ENCODE measurements at regions not wholly inside any gene's neighbourhood (a gene's known extent, or its start where the extent isn't known, plus 50 kb on each side); places are given as distances from the start of the nearest gene placed in this dataset.

DNA sequence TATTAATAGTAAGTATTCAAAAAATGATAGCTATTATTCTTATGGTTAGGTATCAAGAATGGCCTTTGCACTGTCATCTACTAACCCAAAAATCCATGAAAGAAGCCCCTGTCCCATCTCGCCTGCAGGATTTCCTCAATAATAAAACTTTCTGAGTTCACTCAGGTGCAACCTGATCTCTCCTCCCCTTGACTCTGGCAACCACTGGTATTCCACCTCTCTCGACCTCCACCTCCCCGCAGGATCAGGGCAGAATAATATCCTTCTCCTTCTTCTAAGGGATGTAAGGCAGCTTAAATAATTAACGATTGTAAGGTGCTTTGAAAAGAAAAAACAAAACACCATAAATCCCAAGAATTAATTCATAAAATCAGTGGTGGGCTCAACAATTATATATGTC is 359.3 kb downstream of the PLPP3 start:
- no peaks in the 10 kb centered on the region for H3K27me3 Mint-ChIP-seq (ENCODE audit: low read depth)
- no peaks in the 10 kb centered on the region for H3K4me1 Mint-ChIP-seq (ENCODE audit: low read depth)
- no peaks in the 10 kb centered on the region for H3K9me3 Mint-ChIP-seq
- H3K36me3 Mint-ChIP-seq (ENCODE audit: low read depth): no peaks in the 10 kb centered on the region
- no peak overlapping the region for H3K4me3 Mint-ChIP-seq
- H3K27ac Mint-ChIP-seq: no peak overlapping the region

DNA sequence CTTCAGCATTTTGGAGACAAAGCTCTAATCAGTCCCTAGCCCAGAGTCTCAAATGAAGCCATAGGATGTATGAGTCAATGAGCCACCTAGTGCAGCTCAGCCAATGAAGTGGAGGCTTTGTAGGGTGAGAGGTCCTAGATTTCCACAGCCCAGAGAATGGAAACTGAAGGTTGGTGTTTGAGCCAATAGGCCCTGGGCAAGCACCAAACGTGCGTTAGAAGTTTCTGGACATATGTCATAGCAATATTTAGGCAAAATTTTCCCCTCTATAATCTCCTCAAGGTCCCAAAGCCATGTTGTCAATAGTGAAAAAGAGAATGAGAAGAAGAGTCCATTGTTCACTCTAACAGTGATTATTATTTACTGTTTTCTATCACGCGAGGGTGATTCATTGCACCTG is 361.3 kb downstream of the PLPP3 start:
- H3K27me3 Mint-ChIP-seq (ENCODE audit: low read depth): no peaks in the 10 kb centered on the region
- no peak overlapping the region for H3K4me3 Mint-ChIP-seq
- H3K36me3 Mint-ChIP-seq (ENCODE audit: low read depth): no peaks in the 10 kb centered on the region
- no peak overlapping the region for H3K27ac Mint-ChIP-seq
- no peaks in the 10 kb centered on the region for H3K4me1 Mint-ChIP-seq (ENCODE audit: low read depth)
- no peaks in the 10 kb centered on the region for H3K9me3 Mint-ChIP-seq

DNA sequence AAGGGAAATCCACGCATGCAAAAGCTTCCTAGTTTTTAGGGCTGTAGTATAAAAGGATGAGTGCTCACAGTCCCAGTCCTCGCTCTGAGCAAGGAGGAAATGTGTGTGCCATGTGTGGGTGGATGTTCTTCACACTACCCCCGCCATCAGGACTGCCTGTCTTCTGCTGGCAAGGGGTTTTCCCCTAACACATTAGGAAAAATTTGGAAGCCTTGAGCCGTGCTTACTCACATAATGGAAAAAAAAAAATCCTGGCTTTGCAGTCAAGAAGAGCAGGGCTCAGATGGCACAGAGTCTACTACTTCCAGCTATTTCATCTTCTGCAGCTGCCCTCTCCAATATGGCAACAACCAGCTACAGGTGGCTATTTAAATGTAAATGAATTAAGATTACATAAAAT is 363.1 kb downstream of the PLPP3 start:
- no peak overlapping the region for H3K4me3 Mint-ChIP-seq
- H3K27me3 Mint-ChIP-seq (ENCODE audit: low read depth): no peaks in the 10 kb centered on the region
- no peak overlapping the region for H3K27ac Mint-ChIP-seq
- H3K36me3 Mint-ChIP-seq (ENCODE audit: low read depth): no peaks in the 10 kb centered on the region
- no peaks in the 10 kb centered on the region for H3K9me3 Mint-ChIP-seq
- H3K4me1 Mint-ChIP-seq (ENCODE audit: low read depth): no peaks in the 10 kb centered on the region

DNA sequence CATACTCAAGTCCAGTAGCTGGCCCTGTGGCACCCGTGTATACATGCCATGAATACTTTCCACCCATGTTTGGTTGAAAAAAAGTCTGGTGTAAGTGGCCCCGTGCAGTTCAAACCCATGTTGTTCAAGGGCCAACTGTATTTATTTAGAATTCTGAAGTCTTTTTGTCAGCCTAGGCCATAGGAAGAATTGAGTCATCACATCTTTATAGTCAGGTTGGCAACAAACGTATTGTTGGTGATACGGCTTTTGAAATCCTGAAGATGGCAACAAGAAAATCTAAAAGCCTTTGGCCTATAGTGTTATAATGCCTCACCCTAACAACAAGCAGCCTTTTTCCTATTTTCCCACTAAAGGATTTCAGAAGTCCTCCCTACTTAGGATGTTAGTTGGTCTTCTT is 363.6 kb downstream of the PLPP3 start:
- Mint-ChIP-seq H3K27me3 (ENCODE audit: low read depth) (no peaks in the 10 kb centered on the region), H3K4me3 (no peak overlapping the region), H3K27ac (no peak overlapping the region), H3K4me1 (ENCODE audit: low read depth) (no peaks in the 10 kb centered on the region), H3K36me3 (ENCODE audit: low read depth) (no peaks in the 10 kb centered on the region), H3K9me3 (no peaks in the 10 kb centered on the region)

DNA sequence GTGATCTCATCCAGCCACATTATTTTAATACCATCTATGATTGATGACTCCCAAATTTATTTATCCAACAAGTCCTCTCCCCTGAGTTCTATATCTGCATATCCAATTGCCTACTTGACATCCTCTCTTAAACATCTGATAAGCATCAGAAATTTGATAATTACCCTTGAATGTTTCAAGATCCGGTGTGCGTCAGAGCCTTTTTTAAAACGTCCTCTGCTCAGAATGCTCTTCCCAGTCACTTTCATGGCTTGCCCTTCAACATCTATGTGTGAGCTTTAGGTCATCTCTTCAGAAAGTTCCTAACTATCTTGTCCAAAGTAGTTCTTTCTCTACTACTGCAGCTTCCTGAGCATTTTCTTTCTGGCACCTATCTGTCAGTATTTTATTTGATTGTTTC is 364.3 kb downstream of the PLPP3 start:
- H3K27me3 Mint-ChIP-seq (ENCODE audit: low read depth): no peaks in the 10 kb centered on the region
- no peaks in the 10 kb centered on the region for H3K9me3 Mint-ChIP-seq

DNA sequence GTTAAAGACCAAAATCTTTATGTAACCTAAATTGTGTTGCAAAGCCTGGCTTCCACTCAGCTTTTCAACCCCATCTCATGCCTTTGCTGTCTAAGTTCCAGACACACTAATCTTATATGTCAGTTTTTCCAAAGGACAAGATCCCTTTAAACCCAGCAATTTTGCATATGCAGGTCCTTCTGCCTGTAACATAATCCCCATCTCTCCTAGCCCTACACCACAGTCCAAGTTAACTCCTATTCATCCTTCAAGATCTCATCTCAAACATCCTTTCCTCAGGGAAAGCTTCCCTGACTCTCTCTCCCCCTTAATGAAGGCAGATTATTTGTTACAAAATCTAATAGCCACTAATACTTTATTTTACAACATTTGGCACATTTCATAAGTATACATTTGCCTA is 366.3 kb downstream of the PLPP3 start:
- no peaks in the 10 kb centered on the region for H3K27me3 Mint-ChIP-seq (ENCODE audit: low read depth)
- H3K4me3 Mint-ChIP-seq: no peak overlapping the region
- no peaks in the 10 kb centered on the region for H3K4me1 Mint-ChIP-seq (ENCODE audit: low read depth)
- H3K36me3 Mint-ChIP-seq (ENCODE audit: low read depth): no peaks in the 10 kb centered on the region
- H3K9me3 Mint-ChIP-seq: no peaks in the 10 kb centered on the region
- H3K27ac Mint-ChIP-seq: no peak overlapping the region

More for the DNA sequence above, 364.3 kb downstream of the PLPP3 start:
- no peaks in the 10 kb centered on the region for H3K4me1 Mint-ChIP-seq (ENCODE audit: low read depth)
- H3K4me3 Mint-ChIP-seq: no peak overlapping the region
- H3K36me3 Mint-ChIP-seq (ENCODE audit: low read depth): no peaks in the 10 kb centered on the region
- no peak overlapping the region for H3K27ac Mint-ChIP-seq

DNA sequence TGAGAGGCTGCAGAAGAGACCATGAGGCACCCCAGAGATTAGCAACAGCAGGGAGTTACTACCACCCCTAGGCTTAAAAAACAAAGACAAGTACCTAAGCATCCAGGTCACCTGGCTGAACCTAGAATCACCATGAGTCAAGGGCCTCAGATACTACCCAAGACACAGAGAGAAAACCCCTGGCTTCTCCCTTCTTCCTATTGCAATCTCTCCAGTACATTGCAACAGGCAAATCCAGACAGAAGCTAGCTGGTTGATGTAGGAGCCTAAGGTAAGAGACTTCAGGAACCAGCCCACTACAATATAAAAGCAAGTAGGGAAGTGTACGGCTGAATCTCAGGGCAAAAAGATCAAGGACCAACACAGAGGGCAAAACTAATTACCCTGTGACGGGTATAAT is 367.2 kb downstream of the PLPP3 start:
- Mint-ChIP-seq H3K9me3 (no peaks in the 10 kb centered on the region), H3K4me3 (no peak overlapping the region), H3K27me3 (ENCODE audit: low read depth) (no peaks in the 10 kb centered on the region), H3K4me1 (ENCODE audit: low read depth) (no peaks in the 10 kb centered on the region), H3K27ac (no peak overlapping the region), H3K36me3 (ENCODE audit: low read depth) (no peaks in the 10 kb centered on the region)

DNA sequence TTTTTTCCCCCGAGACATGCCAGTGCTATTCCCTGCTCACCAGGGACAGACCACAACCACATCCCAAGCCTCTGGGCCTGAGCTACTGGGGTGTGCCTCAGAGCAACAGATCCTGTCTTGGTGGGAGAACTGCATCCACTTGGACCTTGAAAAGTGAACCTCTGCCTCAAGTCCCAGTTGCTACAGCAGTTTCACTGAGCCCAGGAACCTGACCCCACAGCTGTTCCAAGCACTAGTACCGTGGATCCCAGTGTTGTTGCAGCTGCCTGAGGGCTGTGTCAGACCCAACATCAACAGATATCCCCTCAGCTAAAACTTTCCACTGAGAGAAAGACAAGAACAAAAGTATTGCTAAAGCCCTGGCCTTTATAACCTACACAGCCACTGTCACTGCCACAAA is 373.0 kb downstream of the PLPP3 start:
- Mint-ChIP-seq H3K27me3 (ENCODE audit: low read depth) (no peaks in the 10 kb centered on the region), H3K4me3 (no peak overlapping the region), H3K4me1 (ENCODE audit: low read depth) (no peaks in the 10 kb centered on the region), H3K9me3 (no peaks in the 10 kb centered on the region), H3K36me3 (ENCODE audit: low read depth) (no peaks in the 10 kb centered on the region), H3K27ac (no peak overlapping the region)

DNA sequence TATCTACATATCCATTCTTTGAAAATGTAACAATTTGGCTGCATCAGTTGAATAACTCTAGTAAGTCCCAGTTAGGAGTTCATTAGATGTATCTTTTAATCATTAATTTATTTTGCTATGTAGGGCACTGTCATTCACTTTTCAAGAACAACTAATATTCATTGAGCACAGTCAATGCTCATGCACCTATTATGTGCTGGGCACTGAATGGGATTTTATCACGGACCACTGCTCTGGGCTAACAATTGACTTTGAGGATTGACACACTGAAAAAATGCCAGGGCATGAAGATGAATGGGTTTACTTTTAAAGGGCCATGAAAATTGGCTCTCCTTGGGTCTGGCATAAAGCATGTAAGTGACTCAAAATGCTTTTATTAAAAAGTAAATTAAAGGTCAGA is 375.2 kb downstream of the PLPP3 start:
- Mint-ChIP-seq H3K27me3 (ENCODE audit: low read depth) (no peaks in the 10 kb centered on the region), H3K4me1 (ENCODE audit: low read depth) (no peaks in the 10 kb centered on the region)

DNA sequence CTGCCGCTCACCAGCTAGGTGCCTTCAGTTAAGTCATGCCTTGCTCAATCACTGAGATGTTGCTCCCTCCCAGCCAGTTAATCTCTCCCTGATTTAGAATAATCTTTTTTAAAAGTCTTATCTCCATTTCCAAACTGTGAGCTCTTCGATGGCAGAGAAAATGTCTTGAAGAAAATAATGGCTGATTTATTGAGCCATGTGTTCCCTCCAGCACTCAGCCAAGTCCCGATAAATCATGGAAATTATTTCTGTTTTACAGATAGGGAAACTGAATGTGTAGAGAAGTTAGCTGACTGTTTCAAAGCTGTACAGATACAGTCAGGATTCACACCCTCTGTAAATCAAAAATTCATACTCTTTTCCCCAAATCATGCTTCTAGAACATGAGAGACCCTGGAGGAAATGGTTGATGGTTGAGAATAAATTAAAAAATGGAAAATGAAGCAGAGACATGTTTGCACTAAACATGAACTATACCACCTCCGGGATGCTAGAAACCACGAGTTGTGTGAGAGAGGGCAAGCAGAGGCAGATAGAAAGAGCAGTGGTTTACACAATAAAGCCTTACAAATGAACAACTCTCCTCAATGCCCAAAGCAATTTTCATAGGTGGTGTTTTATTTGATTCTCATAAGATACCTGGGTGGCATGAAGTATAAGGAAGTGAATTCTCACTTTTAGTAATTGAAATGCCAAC is 376.4 kb downstream of the PLPP3 start:
- H3K27ac Mint-ChIP-seq: no peak overlapping the region
- no peaks in the 10 kb centered on the region for H3K36me3 Mint-ChIP-seq (ENCODE audit: low read depth)
- no peaks in the 10 kb centered on the region for H3K4me1 Mint-ChIP-seq (ENCODE audit: low read depth)
- H3K27me3 Mint-ChIP-seq (ENCODE audit: low read depth): no peaks in the 10 kb centered on the region
- no peak overlapping the region for H3K4me3 Mint-ChIP-seq
- H3K9me3 Mint-ChIP-seq: no peaks in the 10 kb centered on the region

More for the DNA sequence above, 375.2 kb downstream of the PLPP3 start:
- H3K36me3 Mint-ChIP-seq (ENCODE audit: low read depth): no peaks in the 10 kb centered on the region
- H3K9me3 Mint-ChIP-seq: no peaks in the 10 kb centered on the region
- no peak overlapping the region for H3K4me3 Mint-ChIP-seq
- no peak overlapping the region for H3K27ac Mint-ChIP-seq

DNA sequence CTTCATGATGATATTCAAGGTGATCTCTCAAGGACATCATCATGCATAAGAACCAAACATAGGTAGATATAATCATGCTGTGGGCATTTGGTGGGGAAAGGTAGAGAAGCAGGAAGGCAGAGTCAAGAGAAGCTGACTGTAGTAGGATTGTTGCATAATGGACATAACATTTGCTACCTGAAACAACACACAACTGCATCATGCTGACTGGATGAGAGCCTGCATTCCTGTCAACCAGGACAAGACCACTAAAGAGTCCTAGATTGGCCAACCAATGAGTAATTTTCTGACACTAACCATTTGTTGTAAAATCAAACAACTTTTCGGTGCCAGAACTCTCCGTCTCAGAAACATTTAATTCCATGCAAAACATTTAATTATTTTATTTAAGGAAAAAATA is 377.2 kb downstream of the PLPP3 start:
- Mint-ChIP-seq H3K27ac (no peak overlapping the region), H3K4me3 (no peak overlapping the region), H3K4me1 (ENCODE audit: low read depth) (no peaks in the 10 kb centered on the region), H3K36me3 (ENCODE audit: low read depth) (no peaks in the 10 kb centered on the region), H3K9me3 (no peaks in the 10 kb centered on the region), H3K27me3 (ENCODE audit: low read depth) (no peaks in the 10 kb centered on the region)

DNA sequence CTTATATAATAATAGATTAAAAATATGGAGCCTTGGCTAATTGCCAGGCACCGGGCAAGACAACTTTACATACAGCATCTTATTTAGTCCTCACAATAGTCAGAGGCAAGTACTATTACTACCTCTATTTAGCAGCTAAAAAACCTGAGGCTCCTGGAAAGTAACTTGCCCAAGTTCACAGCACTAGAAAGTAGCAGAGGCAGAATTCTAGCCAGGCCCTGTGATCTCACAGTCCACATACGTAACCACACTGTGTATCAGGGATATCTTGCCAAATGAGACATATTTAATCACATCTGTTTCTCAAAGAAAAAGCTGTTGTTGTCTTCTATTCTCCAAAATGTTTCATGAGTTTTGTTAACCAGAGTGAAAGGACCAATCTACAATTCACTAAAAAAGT is 378.5 kb downstream of the PLPP3 start:
- Mint-ChIP-seq H3K36me3 (ENCODE audit: low read depth) (no peaks in the 10 kb centered on the region), H3K27me3 (ENCODE audit: low read depth) (no peaks in the 10 kb centered on the region), H3K27ac (no peak overlapping the region), H3K9me3 (no peaks in the 10 kb centered on the region), H3K4me1 (ENCODE audit: low read depth) (no peaks in the 10 kb centered on the region), H3K4me3 (no peak overlapping the region)

DNA sequence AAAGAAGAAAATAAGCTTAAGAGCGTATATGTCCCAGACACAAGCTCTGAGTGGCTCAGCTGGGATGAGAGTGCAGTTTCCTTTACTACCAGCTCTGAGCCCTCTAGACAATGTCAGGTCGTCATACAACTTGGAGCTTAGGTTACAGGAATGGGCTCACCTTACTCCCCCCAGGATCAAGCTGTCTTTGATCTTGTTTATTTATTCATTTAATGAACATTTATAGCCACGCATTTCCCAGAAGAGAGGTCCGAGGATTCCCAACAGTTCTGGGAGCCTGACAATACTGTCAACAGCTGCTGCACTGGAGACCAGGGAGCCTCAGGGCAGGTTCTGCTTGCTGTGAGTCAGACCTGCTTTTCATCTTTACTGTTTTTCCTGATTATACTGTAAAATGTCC is 378.9 kb downstream of the PLPP3 start:
- no peaks in the 10 kb centered on the region for H3K27me3 Mint-ChIP-seq (ENCODE audit: low read depth)
- H3K4me1 Mint-ChIP-seq (ENCODE audit: low read depth): no peaks in the 10 kb centered on the region
- no peak overlapping the region for H3K4me3 Mint-ChIP-seq
- H3K27ac Mint-ChIP-seq: no peak overlapping the region
- H3K36me3 Mint-ChIP-seq (ENCODE audit: low read depth): no peaks in the 10 kb centered on the region
- no peaks in the 10 kb centered on the region for H3K9me3 Mint-ChIP-seq

DNA sequence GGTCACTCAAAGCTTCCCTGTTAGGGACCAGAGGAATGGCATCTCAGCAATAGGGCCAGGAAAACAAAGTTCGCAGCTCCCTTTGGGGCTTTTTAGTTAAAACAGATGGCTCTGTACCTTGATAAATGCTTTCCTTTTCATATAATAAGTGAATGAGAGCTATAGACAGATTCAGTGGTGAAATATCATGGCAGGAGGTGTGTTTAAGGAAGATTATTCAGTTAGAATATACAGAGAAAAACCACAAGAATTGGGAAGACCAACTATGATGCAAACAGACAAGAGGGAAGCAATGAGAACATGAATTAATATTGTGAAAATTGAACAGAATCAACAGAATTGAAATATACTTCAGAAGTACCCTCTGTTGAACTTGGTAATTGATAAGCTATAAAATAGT is 379.4 kb downstream of the PLPP3 start:
- H3K27me3 Mint-ChIP-seq (ENCODE audit: low read depth): no peaks in the 10 kb centered on the region
- no peaks in the 10 kb centered on the region for H3K4me1 Mint-ChIP-seq (ENCODE audit: low read depth)
- no peaks in the 10 kb centered on the region for H3K9me3 Mint-ChIP-seq
- no peak overlapping the region for H3K27ac Mint-ChIP-seq
- no peaks in the 10 kb centered on the region for H3K36me3 Mint-ChIP-seq (ENCODE audit: low read depth)
- H3K4me3 Mint-ChIP-seq: no peak overlapping the region

DNA sequence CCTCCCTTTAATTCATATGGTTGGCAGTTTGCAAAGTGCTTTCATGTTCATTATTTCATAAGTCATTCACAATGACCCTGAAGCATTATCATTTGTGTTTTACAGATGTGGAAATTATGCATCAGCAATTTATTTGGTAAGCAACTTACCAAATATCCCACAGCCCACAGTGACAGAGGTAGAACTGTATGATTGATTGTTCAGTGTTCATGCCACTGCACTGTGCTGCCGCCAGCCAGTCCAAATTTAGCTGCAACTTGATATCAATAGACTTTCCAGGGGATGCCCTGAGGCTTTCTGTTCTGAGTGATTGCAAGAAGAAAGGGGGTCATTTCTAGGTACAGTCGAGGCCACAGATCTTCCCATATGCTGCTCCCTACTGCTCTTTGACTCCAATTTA is 380.3 kb downstream of the PLPP3 start:
- Mint-ChIP-seq H3K4me3 (no peak overlapping the region), H3K9me3 (no peaks in the 10 kb centered on the region), H3K27me3 (ENCODE audit: low read depth) (no peaks in the 10 kb centered on the region), H3K4me1 (ENCODE audit: low read depth) (no peaks in the 10 kb centered on the region), H3K36me3 (ENCODE audit: low read depth) (no peaks in the 10 kb centered on the region), H3K27ac (no peak overlapping the region)

DNA sequence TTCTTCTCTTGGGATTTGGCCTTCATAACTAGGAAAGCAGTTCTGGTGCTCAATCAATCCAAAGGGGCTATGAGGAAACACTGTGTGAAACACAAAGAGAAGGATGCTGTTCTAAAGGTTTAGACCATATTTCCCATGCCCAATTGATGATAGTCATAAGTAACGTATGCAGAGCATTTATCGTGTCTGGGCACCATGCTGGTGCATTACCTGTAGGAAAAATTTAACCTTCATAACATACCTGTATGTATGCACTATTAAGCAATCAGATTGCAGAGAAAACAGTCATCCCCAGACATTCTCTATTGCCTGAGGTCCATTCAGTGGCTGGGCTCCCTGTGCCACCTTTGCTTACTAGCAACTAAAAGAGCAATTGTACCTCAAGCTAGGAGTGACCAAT is 381.4 kb downstream of the PLPP3 start:
- no peaks in the 10 kb centered on the region for H3K27me3 Mint-ChIP-seq (ENCODE audit: low read depth)
- no peaks in the 10 kb centered on the region for H3K9me3 Mint-ChIP-seq
- no peaks in the 10 kb centered on the region for H3K4me1 Mint-ChIP-seq (ENCODE audit: low read depth)
- no peaks in the 10 kb centered on the region for H3K36me3 Mint-ChIP-seq (ENCODE audit: low read depth)
- H3K27ac Mint-ChIP-seq: no peak overlapping the region
- H3K4me3 Mint-ChIP-seq: no peak overlapping the region

Measured in T-helper 1 cell treated with Interleukin-12 subunit alpha and Interleukin-12 subunit beta and Interleukin-4 antibody, amounts not matched to agents 30 μg/mL and 1 μg/mL, for 36 hours (primary cell).